ENCODE measurements at regions not wholly inside any gene's neighbourhood (a gene's known extent, or its start where the extent isn't known, plus 50 kb on each side); places are given as distances from the start of the nearest gene placed in this dataset.

DNA sequence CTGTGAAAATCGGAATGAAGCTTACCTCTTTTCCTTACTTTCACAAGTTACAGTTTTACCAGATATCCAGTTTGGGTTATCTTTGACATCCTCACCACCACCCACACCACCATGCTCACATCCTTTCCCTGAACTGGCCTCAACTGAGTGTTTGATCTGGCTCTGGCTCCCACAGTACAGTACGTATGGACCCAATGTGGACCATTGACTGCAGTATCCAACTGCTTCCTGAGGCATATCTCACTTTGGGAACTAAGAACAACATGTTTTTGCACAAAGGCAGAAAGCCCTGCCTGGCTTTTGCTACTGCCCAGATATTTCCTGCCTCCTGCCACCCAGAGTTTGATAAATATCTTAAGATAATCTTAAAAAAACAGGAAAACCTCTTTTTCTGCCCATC, 1232.0 kb upstream of the CDH18 start:
- TF ChIP-seq ZNF19 (tag by site-specific recombination; IDR thresholded peaks at IDR 0.05; ENCODE audit: low read depth), result no peak
- TF ChIP-seq HOXC10 (CRISPR knock-in tag; IDR thresholded peaks at IDR 0.05), result no peak
- TF ChIP-seq ZNF394 (tag by site-specific recombination; IDR thresholded peaks at IDR 0.05; ENCODE audit: borderline replicate concordance), result no peak
- no peak for TF ChIP-seq ZNF214 (tag by site-specific recombination; IDR thresholded peaks at IDR 0.05; ENCODE audit: borderline replicate concordance)
- TF ChIP-seq KLF8 (tag by site-specific recombination; IDR thresholded peaks at IDR 0.05), result no peak
- no peak for TF ChIP-seq ZNF785 (tag by site-specific recombination; IDR thresholded peaks at IDR 0.05)
- TF ChIP-seq YY2 (tag by site-specific recombination; IDR thresholded peaks at IDR 0.05), result no peak
- no peak for TF ChIP-seq KLF7 (tag by site-specific recombination; IDR thresholded peaks at IDR 0.05; ENCODE audit: borderline replicate concordance)
- TF ChIP-seq ZNF10 (tag by site-specific recombination; IDR thresholded peaks at IDR 0.05), result no peak
- TF ChIP-seq, protein P1, sequence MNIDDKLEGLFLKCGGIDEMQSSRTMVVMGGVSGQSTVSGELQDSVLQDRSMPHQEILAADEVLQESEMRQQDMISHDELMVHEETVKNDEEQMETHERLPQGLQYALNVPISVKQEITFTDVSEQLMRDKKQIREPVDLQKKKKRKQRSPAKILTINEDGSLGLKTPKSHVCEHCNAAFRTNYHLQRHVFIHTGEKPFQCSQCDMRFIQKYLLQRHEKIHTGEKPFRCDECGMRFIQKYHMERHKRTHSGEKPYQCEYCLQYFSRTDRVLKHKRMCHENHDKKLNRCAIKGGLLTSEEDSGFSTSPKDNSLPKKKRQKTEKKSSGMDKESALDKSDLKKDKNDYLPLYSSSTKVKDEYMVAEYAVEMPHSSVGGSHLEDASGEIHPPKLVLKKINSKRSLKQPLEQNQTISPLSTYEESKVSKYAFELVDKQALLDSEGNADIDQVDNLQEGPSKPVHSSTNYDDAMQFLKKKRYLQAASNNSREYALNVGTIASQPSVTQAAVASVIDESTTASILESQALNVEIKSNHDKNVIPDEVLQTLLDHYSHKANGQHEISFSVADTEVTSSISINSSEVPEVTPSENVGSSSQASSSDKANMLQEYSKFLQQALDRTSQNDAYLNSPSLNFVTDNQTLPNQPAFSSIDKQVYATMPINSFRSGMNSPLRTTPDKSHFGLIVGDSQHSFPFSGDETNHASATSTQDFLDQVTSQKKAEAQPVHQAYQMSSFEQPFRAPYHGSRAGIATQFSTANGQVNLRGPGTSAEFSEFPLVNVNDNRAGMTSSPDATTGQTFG (tag by site-specific recombination; IDR thresholded peaks at IDR 0.05; ENCODE audit: borderline replicate concordance), result no peak
- ChIA-PET POLR2A (no interaction called here), CTCF (no interaction called here)
- no peaks in the 10 kb centered on the region for H3K9me3 ChIP-seq (ENCODE audit: control insufficient read depth, insufficient read depth, low read depth, low read length)
- H3K36me3 ChIP-seq (ENCODE audit: control insufficient read depth in 2 of 2, insufficient read depth in 1 of 2, low read length in 2 of 2), result no peaks in the 10 kb centered on the region
- H3K27ac ChIP-seq (ENCODE audit: extremely low read depth, low read depth, low read length), result no peak overlapping the region
- H3K4me3 ChIP-seq (ENCODE audit: low read depth, low read length), result no peak overlapping the region
- H3K4me1 ChIP-seq (ENCODE audit: control insufficient read depth, insufficient read depth, low read length), result no peaks in the 10 kb centered on the region

DNA sequence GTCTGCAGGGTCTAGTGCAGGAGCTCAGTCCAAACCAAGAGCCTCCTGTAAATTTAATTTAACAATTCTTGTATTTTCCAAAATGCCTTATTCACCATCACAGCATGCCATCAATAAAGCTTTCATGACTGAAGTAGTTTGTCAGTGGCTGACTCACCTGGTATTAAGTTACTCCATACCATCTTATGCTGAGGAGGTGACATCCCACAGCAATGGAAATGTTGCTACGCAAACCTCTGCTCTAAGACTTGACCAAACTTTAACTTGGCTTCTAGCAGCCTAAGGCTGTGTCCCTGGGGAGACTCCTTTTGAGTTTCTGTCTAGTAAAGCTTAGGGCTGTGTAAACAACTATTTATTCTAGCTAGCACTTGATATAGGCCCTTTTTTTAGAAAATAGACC, 1231.3 kb upstream of the CDH18 start:
- H3K9me3 ChIP-seq (ENCODE audit: control insufficient read depth, insufficient read depth, low read depth, low read length), result no peaks in the 10 kb centered on the region
- H3K27ac ChIP-seq (ENCODE audit: extremely low read depth, low read depth, low read length), result no peak overlapping the region
- CTCF ChIA-PET, result no interaction called here
- no peaks in the 10 kb centered on the region for H3K4me1 ChIP-seq (ENCODE audit: control insufficient read depth, insufficient read depth, low read length)
- no peaks in the 10 kb centered on the region for H3K36me3 ChIP-seq (ENCODE audit: control insufficient read depth in 2 of 2, insufficient read depth in 1 of 2, low read length in 2 of 2)
- POLR2A ChIA-PET, result no interaction called here
- H3K4me3 ChIP-seq (ENCODE audit: low read depth, low read length), result no peak overlapping the region
- TF ChIP-seq GLIS1 (tag by site-specific recombination; IDR thresholded peaks at IDR 0.05), result no peak
- no peak for TF ChIP-seq ZNF624 (tag by site-specific recombination; IDR thresholded peaks at IDR 0.05)
- TF ChIP-seq ZNF311 (tag by site-specific recombination; IDR thresholded peaks at IDR 0.05; ENCODE audit: borderline replicate concordance), result no peak
- TF ChIP-seq, protein P2, sequence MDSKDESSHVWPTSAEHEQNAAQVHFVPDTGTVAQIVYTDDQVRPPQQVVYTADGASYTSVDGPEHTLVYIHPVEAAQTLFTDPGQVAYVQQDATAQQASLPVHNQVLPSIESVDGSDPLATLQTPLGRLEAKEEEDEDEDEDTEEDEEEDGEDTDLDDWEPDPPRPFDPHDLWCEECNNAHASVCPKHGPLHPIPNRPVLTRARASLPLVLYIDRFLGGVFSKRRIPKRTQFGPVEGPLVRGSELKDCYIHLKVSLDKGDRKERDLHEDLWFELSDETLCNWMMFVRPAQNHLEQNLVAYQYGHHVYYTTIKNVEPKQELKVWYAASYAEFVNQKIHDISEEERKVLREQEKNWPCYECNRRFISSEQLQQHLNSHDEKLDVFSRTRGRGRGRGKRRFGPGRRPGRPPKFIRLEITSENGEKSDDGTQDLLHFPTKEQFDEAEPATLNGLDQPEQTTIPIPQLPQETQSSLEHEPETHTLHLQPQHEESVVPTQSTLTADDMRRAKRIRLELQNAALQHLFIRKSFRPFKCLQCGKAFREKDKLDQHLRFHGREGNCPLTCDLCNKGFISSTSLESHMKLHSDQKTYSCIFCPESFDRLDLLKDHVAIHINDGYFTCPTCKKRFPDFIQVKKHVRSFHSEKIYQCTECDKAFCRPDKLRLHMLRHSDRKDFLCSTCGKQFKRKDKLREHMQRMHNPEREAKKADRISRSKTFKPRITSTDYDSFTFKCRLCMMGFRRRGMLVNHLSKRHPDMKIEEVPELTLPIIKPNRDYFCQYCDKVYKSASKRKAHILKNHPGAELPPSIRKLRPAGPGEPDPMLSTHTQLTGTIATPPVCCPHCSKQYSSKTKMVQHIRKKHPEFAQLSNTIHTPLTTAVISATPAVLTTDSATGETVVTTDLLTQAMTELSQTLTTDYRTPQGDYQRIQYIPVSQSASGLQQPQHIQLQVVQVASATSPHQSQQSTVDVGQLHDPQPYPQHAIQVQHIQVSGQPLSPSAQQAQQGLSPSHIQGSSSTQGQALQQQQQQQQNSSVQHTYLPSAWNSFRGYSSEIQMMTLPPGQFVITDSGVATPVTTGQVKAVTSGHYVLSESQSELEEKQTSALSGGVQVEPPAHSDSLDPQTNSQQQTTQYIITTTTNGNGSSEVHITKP (tag by site-specific recombination; IDR thresholded peaks at IDR 0.05), result no peak
- no peak for TF ChIP-seq ZNF670 (tag by site-specific recombination; IDR thresholded peaks at IDR 0.05; ENCODE audit: low read depth)
- no peak for TF ChIP-seq ZNF518A (tag by site-specific recombination; conservative IDR thresholded peaks at IDR 0.05; ENCODE audit: low read depth)
- TF ChIP-seq ZBTB11 (tag by site-specific recombination; conservative IDR thresholded peaks at IDR 0.05; ENCODE audit: low read depth), result no peak
- TF ChIP-seq, protein P3, sequence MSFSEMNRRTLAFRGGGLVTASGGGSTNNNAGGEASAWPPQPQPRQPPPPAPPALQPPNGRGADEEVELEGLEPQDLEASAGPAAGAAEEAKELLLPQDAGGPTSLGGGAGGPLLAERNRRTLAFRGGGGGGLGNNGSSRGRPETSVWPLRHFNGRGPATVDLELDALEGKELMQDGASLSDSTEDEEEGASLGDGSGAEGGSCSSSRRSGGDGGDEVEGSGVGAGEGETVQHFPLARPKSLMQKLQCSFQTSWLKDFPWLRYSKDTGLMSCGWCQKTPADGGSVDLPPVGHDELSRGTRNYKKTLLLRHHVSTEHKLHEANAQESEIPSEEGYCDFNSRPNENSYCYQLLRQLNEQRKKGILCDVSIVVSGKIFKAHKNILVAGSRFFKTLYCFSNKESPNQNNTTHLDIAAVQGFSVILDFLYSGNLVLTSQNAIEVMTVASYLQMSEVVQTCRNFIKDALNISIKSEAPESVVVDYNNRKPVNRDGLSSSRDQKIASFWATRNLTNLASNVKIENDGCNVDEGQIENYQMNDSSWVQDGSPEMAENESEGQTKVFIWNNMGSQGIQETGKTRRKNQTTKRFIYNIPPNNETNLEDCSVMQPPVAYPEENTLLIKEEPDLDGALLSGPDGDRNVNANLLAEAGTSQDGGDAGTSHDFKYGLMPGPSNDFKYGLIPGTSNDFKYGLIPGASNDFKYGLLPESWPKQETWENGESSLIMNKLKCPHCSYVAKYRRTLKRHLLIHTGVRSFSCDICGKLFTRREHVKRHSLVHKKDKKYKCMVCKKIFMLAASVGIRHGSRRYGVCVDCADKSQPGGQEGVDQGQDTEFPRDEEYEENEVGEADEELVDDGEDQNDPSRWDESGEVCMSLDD (tag by site-specific recombination; IDR thresholded peaks at IDR 0.05), result no peak
